GM23338 (cell line): ENCODE measurements at regions not wholly inside any gene's neighbourhood (a gene's known extent, or its start where the extent isn't known, plus 50 kb on each side); places are given as distances from the start of the nearest gene placed in this dataset.

Experiments used
- ATAC-seq: fragments of 200-7000 bp; cut with Tn5 transposase; 3 replicates; pipeline ENCODE4 v1.9.1; 2020
- DNase-seq: peaks from one replicate; pipeline ENCODE4 v3.0.0-alpha.2; 2015; ENCODE audit warnings: low spot score
- H2AFZ ChIP-seq: fragments of 200-600 bp; sonication (generic); 2 replicates; pipeline ENCODE4 v1.8.0; 2016; ENCODE audit warnings: antibody characterized with exemption, mild to moderate bottlenecking, moderate library complexity
- H3F3A ChIP-seq: fragments of 200-600 bp; sonication (generic); replicated peaks from 2 replicates; pipeline ENCODE4 v1.8.0; 2017; ENCODE audit warnings: antibody characterized with exemption, mixed run types, low read depth
- H3K27ac ChIP-seq: fragments of 200-600 bp; sonication (generic); 2 replicates; pipeline ENCODE4 v1.6.1; 2016; ENCODE audit warnings: low read depth
- H3K27me3 ChIP-seq: fragments of 200-600 bp; sonication (generic); 2 replicates; pipeline ENCODE4 v1.8.0; 2016; ENCODE audit warnings: mild to moderate bottlenecking, mixed run types, moderate library complexity; ENCODE audit not compliant: insufficient read depth
- H3K36me3 ChIP-seq: fragments of 200-600 bp; sonication (generic); 2 replicates; pipeline ENCODE4 v1.8.0; 2016; ENCODE audit warnings: mild to moderate bottlenecking; ENCODE audit not compliant: insufficient read depth
- H3K4me1 ChIP-seq: fragments of 200-600 bp; sonication (generic); 2 replicates; pipeline ENCODE4 v1.8.0; 2016; ENCODE audit warnings: mild to moderate bottlenecking, moderate library complexity; ENCODE audit not compliant: insufficient read depth
- H3K4me2 ChIP-seq: fragments of 200-600 bp; sonication (generic); 2 replicates; pipeline ENCODE4 v1.7.1; 2017; ENCODE audit warnings: mixed run types
- H3K4me3 ChIP-seq: fragments of 200-600 bp; sonication (generic); 2 replicates; pipeline ENCODE4 v1.6.1; 2016; ENCODE audit warnings: mixed run types
- H3K79me2 ChIP-seq: fragments of 200-600 bp; sonication (generic); replicated peaks from 2 replicates; pipeline ENCODE4 v1.8.0; 2017; ENCODE audit warnings: mild to moderate bottlenecking; ENCODE audit not compliant: insufficient read depth
- H3K9me2 ChIP-seq: fragments of 200-600 bp; sonication (generic); 2 replicates; pipeline ENCODE4 v1.8.0; 2017; ENCODE audit not compliant: insufficient read depth
- H4K20me1 ChIP-seq: fragments of 200-600 bp; sonication (generic); replicated peaks from 2 replicates; pipeline ENCODE4 v1.8.0; 2017; ENCODE audit warnings: mild to moderate bottlenecking; ENCODE audit not compliant: insufficient read depth
- H3K27ac Mint-ChIP-seq: 2 replicates; pipeline ENCODE4 v1.8.0; 2020; ENCODE audit warnings: inconsistent platforms, mild to moderate bottlenecking, moderate library complexity, mixed read lengths
- H3K27me3 Mint-ChIP-seq: 3 replicates; pipeline ENCODE4 v1.8.0; 2022; ENCODE audit warnings: low read depth, mild to moderate bottlenecking, moderate library complexity, mixed read lengths, inconsistent platforms; ENCODE audit not compliant: insufficient read depth, poor library complexity
- H3K36me3 Mint-ChIP-seq: 3 replicates; pipeline ENCODE4 v1.8.0; 2021; ENCODE audit warnings: low read depth, mild to moderate bottlenecking, inconsistent platforms, moderate library complexity, mixed read lengths
- H3K4me1 Mint-ChIP-seq: 3 replicates; pipeline ENCODE4 v1.8.0; 2020; ENCODE audit warnings: mild to moderate bottlenecking, inconsistent platforms, mixed read lengths
- H3K4me3 Mint-ChIP-seq: 3 replicates; pipeline ENCODE4 v1.8.0; 2021; ENCODE audit warnings: moderate library complexity, mild to moderate bottlenecking, inconsistent platforms, mixed read lengths
- H3K9me3 Mint-ChIP-seq: 3 replicates; pipeline ENCODE4 v1.8.0; 2020; ENCODE audit warnings: moderate library complexity, mild to moderate bottlenecking, inconsistent platforms, mixed read lengths
- CREB1 ChIP-seq: fragments of 250-450 bp; sonication (Bioruptor Pico); IDR thresholded peaks from 2 replicates; pipeline ENCODE4 v1.5.0; 2020; ENCODE audit warnings: low read depth, mild to moderate bottlenecking, moderate library complexity
- EZH2 ChIP-seq: fragments of 200-600 bp; sonication (generic); IDR thresholded peaks from one replicate; pipeline ENCODE4 v1.8.0; 2017; ENCODE audit warnings: antibody characterized with exemption, mild to moderate bottlenecking, low read depth; ENCODE audit not compliant: unreplicated experiment
- NANOG ChIP-seq: IDR thresholded peaks from 2 replicates; pipeline ENCODE4 v1.6.1; 2016; ENCODE audit warnings: antibody characterized with exemption, borderline replicate concordance
- POLR2AphosphoS5 ChIP-seq: IDR thresholded peaks from 2 replicates; pipeline ENCODE4 v1.6.1; 2016; ENCODE audit warnings: antibody characterized with exemption, low read depth
- STAT1 ChIP-seq: IDR thresholded peaks from one replicate; pipeline ENCODE4 v1.6.1; 2016; ENCODE audit warnings: antibody characterized with exemption; ENCODE audit not compliant: unreplicated experiment
- ZNF114 ChIP-seq: fragments of 250-450 bp; sonication (Bioruptor Pico); IDR thresholded peaks from 2 replicates; pipeline ENCODE4 v1.5.0; 2020; ENCODE audit warnings: mild to moderate bottlenecking, moderate library complexity
- ZNF331 ChIP-seq: fragments of 250-450 bp; sonication (Bioruptor Pico); IDR thresholded peaks from 2 replicates; pipeline ENCODE4 v1.5.0; 2020; ENCODE audit warnings: low read depth, mild to moderate bottlenecking, moderate library complexity
- TF ChIP-seq, protein P1 (sequence below): fragments of 250-450 bp; sonication (Bioruptor Pico); IDR thresholded peaks from 2 replicates; pipeline ENCODE4 v1.5.0; 2020; ENCODE audit warnings: mild to moderate bottlenecking, moderate library complexity
- TF ChIP-seq, protein P2 (sequence below), 2 experiments: fragments of 200-600 bp in 1 of 2; sonication (generic) in 1 of 2; conservative IDR thresholded peaks; 2 replicates each; pipeline versions ENCODE4 v1.5.1 to v1.6.1; 2016 to 2017; ENCODE audit warnings: antibody characterized with exemption in 2 of 2, low read depth in 2 of 2, mild to moderate bottlenecking in 2 of 2, moderate library complexity in 1 of 2
- TF ChIP-seq, protein P3 (sequence below): IDR thresholded peaks from one replicate; pipeline ENCODE4 v1.6.1; 2018; ENCODE audit warnings: antibody characterized with exemption; ENCODE audit not compliant: unreplicated experiment

DNA sequence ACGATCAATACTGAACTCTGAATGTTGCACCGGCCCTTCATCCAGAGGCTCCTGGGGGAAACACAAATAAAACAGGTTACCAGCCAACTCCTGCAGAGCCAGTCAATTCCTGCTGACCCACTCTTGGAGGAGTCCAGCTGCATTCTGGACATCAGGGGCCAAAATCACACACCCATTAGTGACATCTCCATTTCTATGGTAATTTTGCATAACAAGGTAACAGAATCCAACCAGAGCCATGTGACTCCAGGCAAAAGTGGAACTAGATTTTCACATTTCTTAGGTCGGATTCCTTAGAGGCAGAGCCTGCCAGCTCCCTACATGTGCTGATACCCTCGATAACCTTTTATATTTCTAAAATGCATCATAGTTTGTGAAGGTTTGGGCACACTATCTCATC lies 119.2 kb upstream of the CTNNB1 start:
- Histone ChIP-seq H3K27me3 (no peaks in the 10 kb centered on the region), H3K4me3 (no peak overlapping the region), H3K79me2 (no peaks in the 10 kb centered on the region), H2AFZ (peak overlapping the region; percentile 63; the same call in 1 of the 2 replicates), H3K9me2 (peaks cover 20% of the 10 kb centered on the region; the same call in 1 of the 2 replicates), H3K27ac (no peak overlapping the region), H3F3A (no peaks in the 10 kb centered on the region), H3K4me1 (peaks cover 21% of the 10 kb centered on the region), H4K20me1 (no peaks in the 10 kb centered on the region), H3K36me3 (no peaks in the 10 kb centered on the region; the same call in 1 of the 2 replicates), H3K4me2 (peak overlapping the region; percentile 64)
- DNase-seq = peak; percentile 8
- Mint-ChIP-seq H3K4me1 (peaks cover 34% of the 10 kb centered on the region), H3K9me3 (no peaks in the 10 kb centered on the region), H3K27ac (no peak overlapping the region), H3K27me3 (peaks cover 2% of the 10 kb centered on the region), H3K4me3 (no peak overlapping the region), H3K36me3 (no peaks in the 10 kb centered on the region)
- no peak; the same call in 2 of the 3 replicates for ATAC-seq
- TF ChIP-seq, protein P1, sequence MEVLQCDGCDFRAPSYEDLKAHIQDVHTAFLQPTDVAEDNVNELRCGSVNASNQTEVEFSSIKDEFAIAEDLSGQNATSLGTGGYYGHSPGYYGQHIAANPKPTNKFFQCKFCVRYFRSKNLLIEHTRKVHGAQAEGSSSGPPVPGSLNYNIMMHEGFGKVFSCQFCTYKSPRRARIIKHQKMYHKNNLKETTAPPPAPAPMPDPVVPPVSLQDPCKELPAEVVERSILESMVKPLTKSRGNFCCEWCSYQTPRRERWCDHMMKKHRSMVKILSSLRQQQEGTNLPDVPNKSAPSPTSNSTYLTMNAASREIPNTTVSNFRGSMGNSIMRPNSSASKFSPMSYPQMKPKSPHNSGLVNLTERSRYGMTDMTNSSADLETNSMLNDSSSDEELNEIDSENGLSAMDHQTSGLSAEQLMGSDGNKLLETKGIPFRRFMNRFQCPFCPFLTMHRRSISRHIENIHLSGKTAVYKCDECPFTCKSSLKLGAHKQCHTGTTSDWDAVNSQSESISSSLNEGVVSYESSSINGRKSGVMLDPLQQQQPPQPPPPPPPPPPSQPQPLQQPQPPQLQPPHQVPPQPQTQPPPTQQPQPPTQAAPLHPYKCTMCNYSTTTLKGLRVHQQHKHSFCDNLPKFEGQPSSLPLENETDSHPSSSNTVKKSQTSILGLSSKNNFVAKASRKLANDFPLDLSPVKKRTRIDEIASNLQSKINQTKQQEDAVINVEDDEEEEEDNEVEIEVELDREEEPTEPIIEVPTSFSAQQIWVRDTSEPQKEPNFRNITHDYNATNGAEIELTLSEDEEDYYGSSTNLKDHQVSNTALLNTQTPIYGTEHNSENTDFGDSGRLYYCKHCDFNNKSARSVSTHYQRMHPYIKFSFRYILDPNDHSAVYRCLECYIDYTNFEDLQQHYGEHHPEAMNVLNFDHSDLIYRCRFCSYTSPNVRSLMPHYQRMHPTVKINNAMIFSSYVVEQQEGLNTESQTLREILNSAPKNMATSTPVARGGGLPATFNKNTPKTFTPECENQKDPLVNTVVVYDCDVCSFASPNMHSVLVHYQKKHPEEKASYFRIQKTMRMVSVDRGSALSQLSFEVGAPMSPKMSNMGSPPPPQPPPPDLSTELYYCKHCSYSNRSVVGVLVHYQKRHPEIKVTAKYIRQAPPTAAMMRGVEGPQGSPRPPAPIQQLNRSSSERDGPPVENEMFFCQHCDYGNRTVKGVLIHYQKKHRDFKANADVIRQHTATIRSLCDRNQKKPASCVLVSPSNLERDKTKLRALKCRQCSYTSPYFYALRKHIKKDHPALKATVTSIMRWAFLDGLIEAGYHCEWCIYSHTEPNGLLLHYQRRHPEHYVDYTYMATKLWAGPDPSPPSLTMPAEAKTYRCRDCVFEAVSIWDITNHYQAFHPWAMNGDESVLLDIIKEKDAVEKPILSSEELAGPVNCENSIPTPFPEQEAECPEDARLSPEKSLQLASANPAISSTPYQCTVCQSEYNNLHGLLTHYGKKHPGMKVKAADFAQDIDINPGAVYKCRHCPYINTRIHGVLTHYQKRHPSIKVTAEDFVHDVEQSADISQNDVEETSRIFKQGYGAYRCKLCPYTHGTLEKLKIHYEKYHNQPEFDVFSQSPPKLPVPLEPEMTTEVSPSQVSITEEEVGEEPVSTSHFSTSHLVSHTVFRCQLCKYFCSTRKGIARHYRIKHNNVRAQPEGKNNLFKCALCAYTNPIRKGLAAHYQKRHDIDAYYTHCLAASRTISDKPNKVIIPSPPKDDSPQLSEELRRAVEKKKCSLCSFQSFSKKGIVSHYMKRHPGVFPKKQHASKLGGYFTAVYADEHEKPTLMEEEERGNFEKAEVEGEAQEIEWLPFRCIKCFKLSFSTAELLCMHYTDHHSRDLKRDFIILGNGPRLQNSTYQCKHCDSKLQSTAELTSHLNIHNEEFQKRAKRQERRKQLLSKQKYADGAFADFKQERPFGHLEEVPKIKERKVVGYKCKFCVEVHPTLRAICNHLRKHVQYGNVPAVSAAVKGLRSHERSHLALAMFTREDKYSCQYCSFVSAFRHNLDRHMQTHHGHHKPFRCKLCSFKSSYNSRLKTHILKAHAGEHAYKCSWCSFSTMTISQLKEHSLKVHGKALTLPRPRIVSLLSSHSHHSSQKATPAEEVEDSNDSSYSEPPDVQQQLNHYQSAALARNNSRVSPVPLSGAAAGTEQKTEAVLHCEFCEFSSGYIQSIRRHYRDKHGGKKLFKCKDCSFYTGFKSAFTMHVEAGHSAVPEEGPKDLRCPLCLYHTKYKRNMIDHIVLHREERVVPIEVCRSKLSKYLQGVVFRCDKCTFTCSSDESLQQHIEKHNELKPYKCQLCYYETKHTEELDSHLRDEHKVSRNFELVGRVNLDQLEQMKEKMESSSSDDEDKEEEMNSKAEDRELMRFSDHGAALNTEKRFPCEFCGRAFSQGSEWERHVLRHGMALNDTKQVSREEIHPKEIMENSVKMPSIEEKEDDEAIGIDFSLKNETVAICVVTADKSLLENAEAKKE (CRISPR knock-in tag) = no peak
- TF ChIP-seq POLR2AphosphoS5 (no peak), ZNF331 (CRISPR knock-in tag) (no peak), ZNF114 (CRISPR knock-in tag) (no peak), NANOG (no peak), EZH2 (no peak), STAT1 (no peak), CREB1 (CRISPR knock-in tag) (no peak)
- TF ChIP-seq, protein P2, sequence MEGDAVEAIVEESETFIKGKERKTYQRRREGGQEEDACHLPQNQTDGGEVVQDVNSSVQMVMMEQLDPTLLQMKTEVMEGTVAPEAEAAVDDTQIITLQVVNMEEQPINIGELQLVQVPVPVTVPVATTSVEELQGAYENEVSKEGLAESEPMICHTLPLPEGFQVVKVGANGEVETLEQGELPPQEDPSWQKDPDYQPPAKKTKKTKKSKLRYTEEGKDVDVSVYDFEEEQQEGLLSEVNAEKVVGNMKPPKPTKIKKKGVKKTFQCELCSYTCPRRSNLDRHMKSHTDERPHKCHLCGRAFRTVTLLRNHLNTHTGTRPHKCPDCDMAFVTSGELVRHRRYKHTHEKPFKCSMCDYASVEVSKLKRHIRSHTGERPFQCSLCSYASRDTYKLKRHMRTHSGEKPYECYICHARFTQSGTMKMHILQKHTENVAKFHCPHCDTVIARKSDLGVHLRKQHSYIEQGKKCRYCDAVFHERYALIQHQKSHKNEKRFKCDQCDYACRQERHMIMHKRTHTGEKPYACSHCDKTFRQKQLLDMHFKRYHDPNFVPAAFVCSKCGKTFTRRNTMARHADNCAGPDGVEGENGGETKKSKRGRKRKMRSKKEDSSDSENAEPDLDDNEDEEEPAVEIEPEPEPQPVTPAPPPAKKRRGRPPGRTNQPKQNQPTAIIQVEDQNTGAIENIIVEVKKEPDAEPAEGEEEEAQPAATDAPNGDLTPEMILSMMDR (conservative IDR thresholded peaks at IDR 0.05; ENCODE audit: low read depth in 2 of 2) = no peak
- TF ChIP-seq, protein P3, sequence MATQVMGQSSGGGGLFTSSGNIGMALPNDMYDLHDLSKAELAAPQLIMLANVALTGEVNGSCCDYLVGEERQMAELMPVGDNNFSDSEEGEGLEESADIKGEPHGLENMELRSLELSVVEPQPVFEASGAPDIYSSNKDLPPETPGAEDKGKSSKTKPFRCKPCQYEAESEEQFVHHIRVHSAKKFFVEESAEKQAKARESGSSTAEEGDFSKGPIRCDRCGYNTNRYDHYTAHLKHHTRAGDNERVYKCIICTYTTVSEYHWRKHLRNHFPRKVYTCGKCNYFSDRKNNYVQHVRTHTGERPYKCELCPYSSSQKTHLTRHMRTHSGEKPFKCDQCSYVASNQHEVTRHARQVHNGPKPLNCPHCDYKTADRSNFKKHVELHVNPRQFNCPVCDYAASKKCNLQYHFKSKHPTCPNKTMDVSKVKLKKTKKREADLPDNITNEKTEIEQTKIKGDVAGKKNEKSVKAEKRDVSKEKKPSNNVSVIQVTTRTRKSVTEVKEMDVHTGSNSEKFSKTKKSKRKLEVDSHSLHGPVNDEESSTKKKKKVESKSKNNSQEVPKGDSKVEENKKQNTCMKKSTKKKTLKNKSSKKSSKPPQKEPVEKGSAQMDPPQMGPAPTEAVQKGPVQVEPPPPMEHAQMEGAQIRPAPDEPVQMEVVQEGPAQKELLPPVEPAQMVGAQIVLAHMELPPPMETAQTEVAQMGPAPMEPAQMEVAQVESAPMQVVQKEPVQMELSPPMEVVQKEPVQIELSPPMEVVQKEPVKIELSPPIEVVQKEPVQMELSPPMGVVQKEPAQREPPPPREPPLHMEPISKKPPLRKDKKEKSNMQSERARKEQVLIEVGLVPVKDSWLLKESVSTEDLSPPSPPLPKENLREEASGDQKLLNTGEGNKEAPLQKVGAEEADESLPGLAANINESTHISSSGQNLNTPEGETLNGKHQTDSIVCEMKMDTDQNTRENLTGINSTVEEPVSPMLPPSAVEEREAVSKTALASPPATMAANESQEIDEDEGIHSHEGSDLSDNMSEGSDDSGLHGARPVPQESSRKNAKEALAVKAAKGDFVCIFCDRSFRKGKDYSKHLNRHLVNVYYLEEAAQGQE = no peak
